Mesenchymal stem cell (in vitro differentiated cells and primary cell): ENCODE measurements at regions not wholly inside any gene's neighbourhood (a gene's known extent, or its start where the extent isn't known, plus 50 kb on each side); places are given as distances from the start of the nearest gene placed in this dataset.

ENCODE experiments used
- DNase-seq: peaks from one replicate; pipeline ENCODE4 v3.0.0-alpha.2; 2013
- H2AFZ ChIP-seq: one replicate; pipeline ENCODE4 v1.6.1; 2013; ENCODE audit warnings: low read depth, mild to moderate bottlenecking, control low read depth, inconsistent platforms, low read length, moderate library complexity
- H2AK5ac ChIP-seq: 2 replicates; pipeline ENCODE4 v1.6.1; 2013; ENCODE audit warnings: low read length, moderate library complexity, mild to moderate bottlenecking, inconsistent platforms; ENCODE audit not compliant: severe bottlenecking
- H2BK120ac ChIP-seq: one replicate; pipeline ENCODE4 v1.6.1; 2013; ENCODE audit warnings: low read depth, mild to moderate bottlenecking, inconsistent platforms, low read length, moderate library complexity
- H2BK12ac ChIP-seq, 2 experiments: one replicate each; pipeline ENCODE4 v1.6.1; 2013; ENCODE audit warnings: inconsistent platforms in 2 of 2, low read length in 2 of 2, mild to moderate bottlenecking in 2 of 2, moderate library complexity in 2 of 2, control low read depth in 1 of 2
- H2BK15ac ChIP-seq: one replicate; pipeline ENCODE4 v1.6.1; 2013; ENCODE audit warnings: mild to moderate bottlenecking, low read depth, inconsistent platforms; ENCODE audit not compliant: poor library complexity, severe bottlenecking
- H2BK5ac ChIP-seq: 2 replicates; pipeline ENCODE4 v1.6.1; 2013; ENCODE audit warnings: low read depth, mild to moderate bottlenecking, low read length, control low read depth, inconsistent platforms; ENCODE audit not compliant: poor library complexity, severe bottlenecking
- H3K14ac ChIP-seq, 2 experiments: one replicate each; pipeline ENCODE4 v1.6.1; 2013; ENCODE audit warnings: inconsistent platforms in 2 of 2, low read length in 2 of 2, control low read depth in 1 of 2, mild to moderate bottlenecking in 1 of 2, moderate library complexity in 1 of 2
- H3K18ac ChIP-seq, 2 experiments: one replicate each; pipeline ENCODE4 v1.6.1; 2013; ENCODE audit warnings: inconsistent platforms in 2 of 2, low read length in 2 of 2, control low read depth in 1 of 2, low read depth in 1 of 2, mild to moderate bottlenecking in 1 of 2
- H3K23ac ChIP-seq, 2 experiments: one replicate each; pipeline ENCODE4 v1.6.1; 2013; ENCODE audit warnings: inconsistent platforms in 2 of 2, low read length in 2 of 2, mild to moderate bottlenecking in 2 of 2, moderate library complexity in 2 of 2, control low read depth in 1 of 2
- H3K27ac ChIP-seq: 2 replicates; pipeline ENCODE4 v1.5.1; 2013; ENCODE audit warnings: mild to moderate bottlenecking, moderate library complexity, low read length, control low read depth, inconsistent platforms; ENCODE audit not compliant: poor library complexity, severe bottlenecking
- H3K27me3 ChIP-seq, 2 experiments: 2 replicates each; pipeline versions ENCODE4 v1.6.1 to v1.7.0; 2013; ENCODE audit warnings: low read length in 2 of 2, mild to moderate bottlenecking in 2 of 2, moderate library complexity in 2 of 2, control low read depth in 1 of 2, inconsistent platforms in 1 of 2; ENCODE audit not compliant: control insufficient read depth in 1 of 2, insufficient read depth in 1 of 2
- H3K36me3 ChIP-seq, 2 experiments: 2 replicates each; pipeline versions ENCODE4 v1.6.1 to v1.7.0; 2013; ENCODE audit warnings: low read length in 2 of 2, control low read depth in 1 of 2, inconsistent platforms in 1 of 2, low read depth in 1 of 2, mild to moderate bottlenecking in 1 of 2; ENCODE audit not compliant: insufficient read depth in 2 of 2, control insufficient read depth in 1 of 2
- H3K4ac ChIP-seq, 2 experiments: one replicate each; pipeline ENCODE4 v1.6.1; 2013; ENCODE audit warnings: inconsistent platforms in 2 of 2, low read length in 2 of 2, mild to moderate bottlenecking in 2 of 2, moderate library complexity in 2 of 2, control low read depth in 1 of 2, low read depth in 1 of 2
- H3K4me1 ChIP-seq: 2 replicates; pipeline ENCODE4 v1.6.1; 2013; ENCODE audit warnings: low read depth, low read length, control low read depth; ENCODE audit not compliant: control insufficient read depth, insufficient read depth
- H3K4me2 ChIP-seq: 2 replicates; pipeline ENCODE4 v1.6.1; 2013; ENCODE audit warnings: low read length, mild to moderate bottlenecking, inconsistent platforms; ENCODE audit not compliant: poor library complexity, severe bottlenecking
- H3K4me3 ChIP-seq, 2 experiments: 2 replicates each; pipeline versions ENCODE4 v1.5.1 to v1.7.0; 2013; ENCODE audit warnings: low read length in 2 of 2, mild to moderate bottlenecking in 2 of 2, control low read depth in 1 of 2, low read depth in 1 of 2; ENCODE audit not compliant: insufficient read depth in 1 of 2
- H3K79me1 ChIP-seq: replicated peaks from 2 replicates; pipeline ENCODE4 v1.6.1; 2013; ENCODE audit warnings: mild to moderate bottlenecking, control low read depth, low read length, inconsistent platforms; ENCODE audit not compliant: poor library complexity, severe bottlenecking
- H3K9ac ChIP-seq: 2 replicates; pipeline ENCODE4 v1.7.0; 2013; ENCODE audit warnings: mild to moderate bottlenecking, low read length, moderate library complexity
- H3K9me3 ChIP-seq: 2 replicates; pipeline ENCODE4 v1.7.0; 2013; ENCODE audit warnings: mild to moderate bottlenecking, low read length; ENCODE audit not compliant: control insufficient read depth
- H4K8ac ChIP-seq: one replicate; pipeline ENCODE4 v1.6.1; 2013; ENCODE audit warnings: inconsistent platforms, mild to moderate bottlenecking, low read length, moderate library complexity
- H4K91ac ChIP-seq: one replicate; pipeline ENCODE4 v1.6.1; 2013; ENCODE audit warnings: mild to moderate bottlenecking, low read length, inconsistent platforms
- WGBS: methylation state at CpG from one replicate; pipeline ENCODE4 v1.1.7; 2013; ENCODE audit warnings: mixed read lengths; 5-methylcytosine and 5-hydroxymethylcytosine counted together

DNA sequence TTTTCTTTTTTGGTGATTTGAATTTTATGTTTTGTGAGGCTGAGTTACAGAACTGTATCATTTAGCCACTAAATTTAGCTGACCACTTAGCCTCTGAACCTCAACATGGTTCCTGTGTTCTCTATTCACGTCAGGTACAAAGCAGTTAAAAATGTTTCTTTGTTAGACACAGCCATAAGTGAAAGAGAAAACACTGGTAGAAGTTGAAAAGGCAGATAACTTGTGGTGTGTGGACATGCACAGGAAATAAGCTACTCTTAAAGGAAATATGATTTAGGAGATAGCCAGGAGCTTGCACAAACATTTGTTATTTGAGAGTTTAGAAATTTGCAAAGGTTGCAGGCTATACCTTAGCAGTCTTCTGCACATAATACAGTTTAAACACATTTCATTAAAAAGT lies 171.0 kb upstream of the RPS6KA3 start:
- no peaks in the 10 kb centered on the region for H3K4me1 ChIP-seq
- H2BK15ac ChIP-seq = no peak overlapping the region

DNA sequence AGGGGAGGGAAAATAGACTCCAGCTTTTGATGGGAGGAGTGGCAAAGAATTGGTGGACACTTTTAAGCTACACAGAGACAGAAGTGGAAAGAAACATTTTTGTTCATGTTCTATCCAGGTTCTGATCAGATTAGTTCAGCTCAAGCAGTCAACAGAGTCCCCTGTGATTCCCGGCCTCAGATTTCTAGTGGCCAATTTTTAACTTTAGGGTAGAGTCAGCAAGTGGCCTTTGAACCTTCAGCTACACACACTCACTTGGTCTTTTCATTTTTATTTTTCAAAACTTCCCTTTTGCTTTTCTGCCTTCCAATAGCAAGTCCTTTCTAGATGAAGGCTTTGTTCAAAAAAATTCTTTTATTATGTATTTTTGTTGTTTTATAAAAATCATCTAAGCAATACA lies 169.2 kb upstream of the RPS6KA3 start:
- no peaks in the 10 kb centered on the region for H3K36me3 ChIP-seq
- H2BK15ac ChIP-seq = no peak overlapping the region
- no peak overlapping the region for H3K4me2 ChIP-seq
- no peak overlapping the region for H2BK12ac ChIP-seq
- H3K18ac ChIP-seq = no peak overlapping the region
- no peaks in the 10 kb centered on the region for H3K9me3 ChIP-seq
- 92% methylated on average over 1 of the region's 1 CpG for WGBS
- H4K91ac ChIP-seq = no peak overlapping the region
- DNase-seq = no peak
- no peak overlapping the region for H2AK5ac ChIP-seq
- no peak overlapping the region for H3K4me3 ChIP-seq
- no peaks in the 10 kb centered on the region for H3K4me1 ChIP-seq
- no peak overlapping the region for H3K23ac ChIP-seq
- no peak overlapping the region for H3K4ac ChIP-seq
- H2BK5ac ChIP-seq = no peak overlapping the region
- H4K8ac ChIP-seq = no peak overlapping the region
- H2BK120ac ChIP-seq = no peak overlapping the region
- no peaks in the 10 kb centered on the region for H3K27me3 ChIP-seq
- H3K79me1 ChIP-seq = no peaks in the 10 kb centered on the region
- no peak overlapping the region for H3K27ac ChIP-seq
- no peak overlapping the region for H3K14ac ChIP-seq
- H2AFZ ChIP-seq = no peak overlapping the region
- no peak overlapping the region for H3K9ac ChIP-seq

More for the DNA sequence above, 171.0 kb upstream of the RPS6KA3 start:
- Histone ChIP-seq H2AK5ac (no peak overlapping the region), H3K27ac (no peak overlapping the region), H3K4me3 (no peak overlapping the region), H2BK5ac (no peak overlapping the region), H3K18ac (no peak overlapping the region), H3K9ac (no peak overlapping the region), H2BK120ac (no peak overlapping the region), H3K9me3 (no peaks in the 10 kb centered on the region), H3K14ac (no peak overlapping the region), H2AFZ (no peak overlapping the region), H4K91ac (no peak overlapping the region), H3K36me3 (no peaks in the 10 kb centered on the region), H3K23ac (no peak overlapping the region), H3K27me3 (no peaks in the 10 kb centered on the region), H2BK12ac (no peak overlapping the region), H3K79me1 (no peaks in the 10 kb centered on the region), H3K4ac (no peak overlapping the region), H4K8ac (no peak overlapping the region), H3K4me2 (no peak overlapping the region)
- DNase-seq = no peak
- WGBS = 56% methylated on average over 1 of the region's 1 CpG

DNA sequence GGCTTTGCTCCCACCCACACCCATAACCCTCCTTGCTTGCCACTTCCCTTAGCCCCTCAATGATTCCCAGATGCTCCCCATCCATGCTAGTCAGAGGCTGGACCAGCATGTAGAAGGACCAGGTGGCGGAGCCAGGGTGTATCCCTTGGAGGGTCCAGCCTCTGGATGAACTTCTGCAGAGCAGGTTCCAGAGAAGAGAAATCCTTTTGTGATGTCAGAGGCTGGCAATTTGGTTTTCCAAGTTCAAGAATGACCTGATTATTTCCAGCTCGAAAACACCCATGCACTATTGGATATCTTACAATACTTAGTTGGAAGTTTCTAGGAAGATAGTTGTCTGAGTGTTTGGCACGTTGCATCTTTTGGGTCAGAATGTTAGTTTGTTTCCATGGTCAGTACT lies 168.3 kb upstream of the RPS6KA3 start:
- Histone ChIP-seq H2BK120ac (no peak overlapping the region), H4K91ac (no peak overlapping the region), H2BK5ac (no peak overlapping the region), H3K4me2 (no peak overlapping the region), H3K36me3 (no peaks in the 10 kb centered on the region), H2AFZ (no peak overlapping the region), H2BK15ac (peak overlapping the region; percentile 48), H3K4ac (no peak overlapping the region), H3K27ac (no peak overlapping the region), H3K9me3 (no peaks in the 10 kb centered on the region), H3K27me3 (no peaks in the 10 kb centered on the region), H3K4me1 (no peaks in the 10 kb centered on the region), H3K79me1 (no peaks in the 10 kb centered on the region), H3K18ac (no peak overlapping the region), H3K14ac (no peak overlapping the region), H4K8ac (no peak overlapping the region), H3K23ac (no peak overlapping the region), H3K9ac (no peak overlapping the region), H2AK5ac (no peak overlapping the region), H2BK12ac (no peak overlapping the region), H3K4me3 (no peak overlapping the region)
- WGBS = 90% methylated on average over 2 of the region's 3 CpGs
- DNase-seq = no peak

DNA sequence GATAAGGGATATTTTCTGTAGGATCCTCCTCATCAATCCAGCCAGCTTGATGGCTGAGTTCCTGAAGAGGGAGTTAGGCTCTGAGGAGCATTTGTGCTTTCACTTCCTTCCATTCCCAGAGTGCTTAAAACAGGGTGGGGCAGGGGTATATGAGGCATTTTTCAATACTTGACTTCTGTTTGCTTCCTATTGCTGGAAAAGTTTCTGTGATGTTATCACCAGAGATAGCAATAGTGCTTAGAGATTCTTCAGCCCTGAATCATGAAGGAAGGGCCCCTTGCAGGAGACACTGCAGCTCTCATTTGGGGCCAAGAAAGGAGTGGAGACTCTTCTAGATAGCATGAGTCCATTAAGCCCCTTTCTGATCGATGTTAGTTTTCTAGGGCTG lies 166.7 kb upstream of the RPS6KA3 start:
- Histone ChIP-seq H3K4me2 (no peak overlapping the region), H3K4me3 (no peak overlapping the region), H3K9ac (no peak overlapping the region), H3K27ac (no peak overlapping the region), H2BK12ac (no peak overlapping the region), H2BK120ac (no peak overlapping the region), H3K27me3 (no peaks in the 10 kb centered on the region), H3K36me3 (no peaks in the 10 kb centered on the region), H2BK15ac (no peak overlapping the region), H3K23ac (no peak overlapping the region), H3K79me1 (no peaks in the 10 kb centered on the region), H4K91ac (no peak overlapping the region), H3K4ac (no peak overlapping the region), H3K9me3 (no peaks in the 10 kb centered on the region), H2AFZ (no peak overlapping the region), H2AK5ac (no peak overlapping the region), H3K18ac (no peak overlapping the region), H3K14ac (no peak overlapping the region), H3K4me1 (no peaks in the 10 kb centered on the region), H2BK5ac (no peak overlapping the region), H4K8ac (no peak overlapping the region)
- 75% methylated on average over 1 of the region's 1 CpG for WGBS
- DNase-seq = peak; percentile 23
